Right lobe of liver (tissue), 4 donors: ENCODE measurements at regions not wholly inside any gene's neighbourhood (a gene's known extent, or its start where the extent isn't known, plus 50 kb on each side); places are given as distances from the start of the nearest gene placed in this dataset.

Experiments
- POLR2A ChIP-seq: fragments of 450-650 bp; IDR thresholded peaks from one replicate; pipeline ENCODE4 v1.6.1; 2017; ENCODE audit warnings: antibody characterized with exemption, mild to moderate bottlenecking
- TF ChIP-seq, protein P1 (sequence below), 4 donors: fragments of 200-600 bp in 3 of 4; fragments of 450-650 bp in 1 of 4; IDR thresholded peaks; one replicate each; pipeline versions ENCODE4 v1.5.1 to v1.8.0; 2016 to 2022; ENCODE audit warnings: antibody characterized with exemption in 4 of 4, mild to moderate bottlenecking in 2 of 4
- donor health status: DM: no; HTN: no; CAD: no.
- donor health status: DM: no; HTN: no; CAD: no.
- donor health status: DM: no; HTN: yes; CAD: no.

DNA sequence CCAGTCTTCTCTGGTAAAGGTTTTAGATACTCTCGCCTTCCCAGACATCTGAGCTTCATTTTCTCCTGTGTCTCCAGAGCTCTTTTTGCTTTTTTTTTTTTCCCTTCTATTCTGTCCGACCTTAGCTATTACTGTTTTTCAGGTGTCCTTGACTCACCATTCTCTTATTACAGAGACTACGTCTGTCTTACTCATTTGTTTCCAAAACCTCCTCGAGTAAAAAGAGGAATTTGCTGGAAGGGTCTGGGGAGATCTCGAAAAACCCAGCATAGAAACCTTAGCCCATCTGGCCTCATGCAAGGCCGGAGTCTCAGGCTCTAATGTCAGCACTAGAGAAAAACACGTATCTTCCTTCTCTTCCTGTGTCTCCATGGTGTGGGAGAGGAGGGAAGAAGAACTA lies 109.2 kb upstream of the CARMIL1 start:
- TF ChIP-seq, protein P1, sequence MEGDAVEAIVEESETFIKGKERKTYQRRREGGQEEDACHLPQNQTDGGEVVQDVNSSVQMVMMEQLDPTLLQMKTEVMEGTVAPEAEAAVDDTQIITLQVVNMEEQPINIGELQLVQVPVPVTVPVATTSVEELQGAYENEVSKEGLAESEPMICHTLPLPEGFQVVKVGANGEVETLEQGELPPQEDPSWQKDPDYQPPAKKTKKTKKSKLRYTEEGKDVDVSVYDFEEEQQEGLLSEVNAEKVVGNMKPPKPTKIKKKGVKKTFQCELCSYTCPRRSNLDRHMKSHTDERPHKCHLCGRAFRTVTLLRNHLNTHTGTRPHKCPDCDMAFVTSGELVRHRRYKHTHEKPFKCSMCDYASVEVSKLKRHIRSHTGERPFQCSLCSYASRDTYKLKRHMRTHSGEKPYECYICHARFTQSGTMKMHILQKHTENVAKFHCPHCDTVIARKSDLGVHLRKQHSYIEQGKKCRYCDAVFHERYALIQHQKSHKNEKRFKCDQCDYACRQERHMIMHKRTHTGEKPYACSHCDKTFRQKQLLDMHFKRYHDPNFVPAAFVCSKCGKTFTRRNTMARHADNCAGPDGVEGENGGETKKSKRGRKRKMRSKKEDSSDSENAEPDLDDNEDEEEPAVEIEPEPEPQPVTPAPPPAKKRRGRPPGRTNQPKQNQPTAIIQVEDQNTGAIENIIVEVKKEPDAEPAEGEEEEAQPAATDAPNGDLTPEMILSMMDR (IDR thresholded peaks at IDR 0.05) = no peak
- no peak for TF ChIP-seq POLR2A
